AG09309 (cell line): ENCODE measurements at regions not wholly inside any gene's neighbourhood (a gene's known extent, or its start where the extent isn't known, plus 50 kb on each side); places are given as distances from the start of the nearest gene placed in this dataset.

Source experiments
- DNase-seq: peaks from one replicate; pipeline ENCODE4 v3.0.0-alpha.2; 2010; ENCODE audit warnings: low read depth
- H3K4me3 ChIP-seq: 2 replicates; pipeline ENCODE4 v1.5.1; 2011; ENCODE audit warnings: mild to moderate bottlenecking, low read depth, low read length, moderate library complexity; ENCODE audit not compliant: control insufficient read depth
- TF ChIP-seq, protein P1 (sequence below): IDR thresholded peaks from 2 replicates; pipeline ENCODE4 v1.5.1; 2011; ENCODE audit warnings: mild to moderate bottlenecking, low read depth, low read length, inconsistent platforms; ENCODE audit not compliant: insufficient read depth, control insufficient read depth; ENCODE audit errors: missing control alignments

- TF ChIP-seq, protein P1, sequence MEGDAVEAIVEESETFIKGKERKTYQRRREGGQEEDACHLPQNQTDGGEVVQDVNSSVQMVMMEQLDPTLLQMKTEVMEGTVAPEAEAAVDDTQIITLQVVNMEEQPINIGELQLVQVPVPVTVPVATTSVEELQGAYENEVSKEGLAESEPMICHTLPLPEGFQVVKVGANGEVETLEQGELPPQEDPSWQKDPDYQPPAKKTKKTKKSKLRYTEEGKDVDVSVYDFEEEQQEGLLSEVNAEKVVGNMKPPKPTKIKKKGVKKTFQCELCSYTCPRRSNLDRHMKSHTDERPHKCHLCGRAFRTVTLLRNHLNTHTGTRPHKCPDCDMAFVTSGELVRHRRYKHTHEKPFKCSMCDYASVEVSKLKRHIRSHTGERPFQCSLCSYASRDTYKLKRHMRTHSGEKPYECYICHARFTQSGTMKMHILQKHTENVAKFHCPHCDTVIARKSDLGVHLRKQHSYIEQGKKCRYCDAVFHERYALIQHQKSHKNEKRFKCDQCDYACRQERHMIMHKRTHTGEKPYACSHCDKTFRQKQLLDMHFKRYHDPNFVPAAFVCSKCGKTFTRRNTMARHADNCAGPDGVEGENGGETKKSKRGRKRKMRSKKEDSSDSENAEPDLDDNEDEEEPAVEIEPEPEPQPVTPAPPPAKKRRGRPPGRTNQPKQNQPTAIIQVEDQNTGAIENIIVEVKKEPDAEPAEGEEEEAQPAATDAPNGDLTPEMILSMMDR, result no peak
- no peak for DNase-seq
- H3K4me3 ChIP-seq, result no peak overlapping the region
Measured at GRCh38 chrX:44439242-44439794, 95.8 kb upstream of the EFHC2 start.

- no peak overlapping the region for H3K4me3 ChIP-seq
- TF ChIP-seq, protein P1, result no peak
- DNase-seq, result no peak
Measured at GRCh38 chrX:44435047-44435446, 91.6 kb upstream of the EFHC2 start.

- no peak overlapping the region for H3K4me3 ChIP-seq
- DNase-seq, result no peak
- TF ChIP-seq, protein P1, result no peak
Measured at GRCh38 chrX:44433556-44433955, 90.1 kb upstream of the EFHC2 start.

GRCh38 chrX:44432641-44433040 is 89.2 kb upstream of the EFHC2 start:
- no peak for DNase-seq
- H3K4me3 ChIP-seq, result no peak overlapping the region
- TF ChIP-seq, protein P1, result no peak

DNA sequence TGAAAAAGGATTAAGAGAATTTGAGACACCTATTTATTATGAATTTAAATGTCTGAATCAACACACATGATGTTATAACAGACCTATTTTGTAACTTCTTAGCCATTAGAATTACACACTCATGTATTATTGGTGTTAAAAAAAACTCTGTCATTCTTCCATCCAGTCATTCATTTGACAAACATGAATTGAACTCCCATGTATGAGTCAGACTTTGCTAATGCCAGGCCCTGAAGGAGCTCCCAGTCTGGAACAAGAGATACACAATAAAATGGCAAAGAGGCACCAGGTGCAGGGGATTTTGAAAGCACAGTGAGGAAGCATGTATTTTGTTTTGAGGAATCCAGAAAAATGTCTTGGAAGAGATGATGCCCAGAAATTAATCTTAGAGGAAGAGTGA is 87.7 kb upstream of the EFHC2 start:
- no peak overlapping the region for H3K4me3 ChIP-seq
- TF ChIP-seq, protein P1, result no peak
- DNase-seq, result no peak

DNA sequence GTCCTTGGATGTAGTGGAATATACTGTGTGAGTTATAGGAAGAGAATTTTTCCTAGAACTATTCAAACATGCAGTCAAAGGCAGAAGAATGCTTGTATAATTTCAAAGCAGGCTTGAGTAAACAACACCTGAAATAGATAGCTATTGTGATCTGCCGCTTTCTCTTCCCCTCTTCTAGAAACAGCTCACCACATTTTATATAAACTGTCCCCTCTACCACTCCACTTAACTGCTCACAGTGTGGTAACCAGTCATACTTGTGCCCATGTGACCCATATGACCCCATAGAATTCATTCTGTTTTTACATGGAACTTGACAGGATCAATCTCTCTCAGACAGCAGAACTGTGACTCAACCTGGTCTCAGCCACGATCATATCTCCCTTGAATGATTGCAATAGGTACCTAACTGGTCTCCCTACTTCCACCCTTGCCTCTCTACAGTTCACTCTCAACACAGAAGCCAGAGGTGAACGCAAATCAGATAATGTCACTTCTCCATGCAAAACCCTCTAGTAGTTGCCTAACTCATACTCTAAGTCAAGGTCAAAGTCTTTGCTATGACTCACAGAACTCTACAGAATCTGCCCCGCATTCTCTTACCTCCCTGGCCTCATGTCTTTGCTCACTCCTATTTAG is 85.6 kb upstream of the EFHC2 start:
- no peak for DNase-seq
- TF ChIP-seq, protein P1, result no peak
- no peak overlapping the region for H3K4me3 ChIP-seq

DNA sequence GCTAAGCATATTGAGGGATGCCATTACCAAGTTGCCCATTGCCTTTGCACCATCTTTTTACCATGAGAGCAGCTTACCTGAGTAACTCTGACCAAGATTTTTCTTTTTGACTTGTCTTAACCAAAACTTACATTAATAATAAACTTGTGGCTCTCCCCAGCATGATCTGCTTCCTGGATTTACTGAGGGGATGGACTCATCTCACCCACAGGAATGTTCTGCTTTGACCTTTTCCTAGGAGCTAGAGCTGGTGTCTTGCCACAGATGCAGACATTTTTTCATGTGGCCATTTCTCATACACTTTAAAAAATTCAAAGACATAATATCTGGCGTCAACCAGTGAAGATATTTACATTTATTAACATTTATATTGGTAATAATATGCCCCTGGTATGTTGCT is 79.2 kb upstream of the EFHC2 start:
- no peak overlapping the region for H3K4me3 ChIP-seq
- TF ChIP-seq, protein P1, result no peak
- no peak for DNase-seq
